Keratinocyte (primary cell): ENCODE measurements at regions not wholly inside any gene's neighbourhood (a gene's known extent, or its start where the extent isn't known, plus 50 kb on each side); places are given as distances from the start of the nearest gene placed in this dataset.

ENCODE experiments used
- EZH2 ChIP-seq: IDR thresholded peaks from one replicate; pipeline ENCODE4 v1.6.1; 2012; ENCODE audit warnings: inconsistent platforms, mild to moderate bottlenecking, low read length, moderate library complexity
- TF ChIP-seq, protein P1 (sequence below), 3 experiments: IDR thresholded peaks in 1 of 3; conservative IDR thresholded peaks in 1 of 3; optimal IDR thresholded peaks in 1 of 3; 2 replicates in 2 of 3; 3 replicates in 1 of 3; pipeline versions ENCODE3 to v1.5.1; 2011; ENCODE audit warnings: low read length in 3 of 3, mild to moderate bottlenecking in 3 of 3, moderate library complexity in 2 of 3, control low read depth in 1 of 3, inconsistent platforms in 1 of 3; ENCODE audit not compliant: insufficient read depth in 2 of 3; ENCODE audit errors: extremely low read depth in 1 of 3

DNA sequence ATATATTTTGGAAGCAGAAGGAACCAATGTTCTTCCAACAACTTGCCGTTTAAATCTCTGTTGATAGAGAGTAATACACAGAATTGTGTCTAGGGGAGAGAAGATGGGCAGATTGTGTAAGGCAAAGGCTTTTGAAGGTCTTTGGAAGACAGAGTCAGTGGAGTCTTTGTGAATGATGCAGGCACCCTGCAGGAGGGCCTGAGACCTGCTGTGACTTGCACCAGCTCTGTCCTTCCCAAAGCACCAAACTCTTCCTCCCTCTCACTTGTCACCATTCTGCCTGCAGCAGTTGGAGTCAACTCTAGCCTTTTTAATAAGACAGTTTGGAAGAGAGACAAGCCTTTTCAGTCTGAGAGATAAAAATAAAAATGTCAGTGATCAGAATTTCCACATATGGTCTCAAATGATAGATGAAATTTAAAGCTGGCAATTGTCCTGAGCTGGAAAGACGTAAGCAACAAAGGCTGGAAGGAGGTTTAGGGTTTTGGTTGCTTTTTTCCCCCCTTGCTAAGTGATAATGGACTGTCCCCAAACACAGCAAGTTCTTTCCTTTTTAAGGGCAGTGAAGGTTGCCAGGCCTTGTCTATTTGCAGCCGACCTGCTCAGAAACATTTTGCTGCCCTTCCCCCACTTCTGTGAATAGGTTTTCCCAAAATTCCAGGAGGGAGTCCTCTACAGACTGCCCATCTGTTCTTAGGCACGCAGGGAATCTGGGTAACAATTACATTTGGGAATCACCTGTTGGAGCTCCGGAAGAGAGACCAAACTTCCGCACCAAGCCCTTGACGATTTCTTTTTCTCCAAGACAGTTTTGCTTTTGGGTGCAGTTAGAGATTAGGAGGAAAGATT lies 103.0 kb upstream of the NTF3 start:
- TF ChIP-seq, protein P1, sequence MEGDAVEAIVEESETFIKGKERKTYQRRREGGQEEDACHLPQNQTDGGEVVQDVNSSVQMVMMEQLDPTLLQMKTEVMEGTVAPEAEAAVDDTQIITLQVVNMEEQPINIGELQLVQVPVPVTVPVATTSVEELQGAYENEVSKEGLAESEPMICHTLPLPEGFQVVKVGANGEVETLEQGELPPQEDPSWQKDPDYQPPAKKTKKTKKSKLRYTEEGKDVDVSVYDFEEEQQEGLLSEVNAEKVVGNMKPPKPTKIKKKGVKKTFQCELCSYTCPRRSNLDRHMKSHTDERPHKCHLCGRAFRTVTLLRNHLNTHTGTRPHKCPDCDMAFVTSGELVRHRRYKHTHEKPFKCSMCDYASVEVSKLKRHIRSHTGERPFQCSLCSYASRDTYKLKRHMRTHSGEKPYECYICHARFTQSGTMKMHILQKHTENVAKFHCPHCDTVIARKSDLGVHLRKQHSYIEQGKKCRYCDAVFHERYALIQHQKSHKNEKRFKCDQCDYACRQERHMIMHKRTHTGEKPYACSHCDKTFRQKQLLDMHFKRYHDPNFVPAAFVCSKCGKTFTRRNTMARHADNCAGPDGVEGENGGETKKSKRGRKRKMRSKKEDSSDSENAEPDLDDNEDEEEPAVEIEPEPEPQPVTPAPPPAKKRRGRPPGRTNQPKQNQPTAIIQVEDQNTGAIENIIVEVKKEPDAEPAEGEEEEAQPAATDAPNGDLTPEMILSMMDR (optimal IDR thresholded peaks at IDR 0.05 in 1 of 3, IDR thresholded peaks at IDR 0.05 in 1 of 3, conservative IDR thresholded peaks at IDR 0.05 in 1 of 3; ENCODE audit: extremely low read depth in 1 of 3, insufficient read depth in 2 of 3, low read length in 3 of 3): no peak
- no peak for TF ChIP-seq EZH2
